ENCODE measurements at regions not wholly inside any gene's neighbourhood (a gene's known extent, or its start where the extent isn't known, plus 50 kb on each side); places are given as distances from the start of the nearest gene placed in this dataset.

DNA sequence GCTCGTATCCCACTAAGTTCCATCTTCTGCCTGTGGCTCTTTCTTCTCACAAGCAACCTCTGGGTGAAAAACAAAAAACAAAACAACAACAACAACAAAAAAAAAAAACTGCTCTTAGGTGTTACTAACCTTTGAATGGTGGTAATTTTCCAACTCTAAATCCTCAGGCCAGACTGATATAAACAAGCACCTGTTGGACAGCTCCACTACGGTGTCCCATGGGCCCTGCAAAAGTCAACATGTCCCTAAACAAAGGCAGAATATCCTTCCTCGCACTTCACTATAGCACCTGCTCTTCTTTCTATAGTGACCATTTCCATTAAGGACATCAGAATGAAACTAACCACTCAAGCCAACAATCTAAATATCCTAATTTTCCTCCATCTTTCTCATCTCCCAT lies 54.6 kb upstream of the PARM1 start:
- H3K9me3 ChIP-seq (ENCODE audit: low read depth): no peaks in the 10 kb centered on the region
- TF ChIP-seq, protein P1, sequence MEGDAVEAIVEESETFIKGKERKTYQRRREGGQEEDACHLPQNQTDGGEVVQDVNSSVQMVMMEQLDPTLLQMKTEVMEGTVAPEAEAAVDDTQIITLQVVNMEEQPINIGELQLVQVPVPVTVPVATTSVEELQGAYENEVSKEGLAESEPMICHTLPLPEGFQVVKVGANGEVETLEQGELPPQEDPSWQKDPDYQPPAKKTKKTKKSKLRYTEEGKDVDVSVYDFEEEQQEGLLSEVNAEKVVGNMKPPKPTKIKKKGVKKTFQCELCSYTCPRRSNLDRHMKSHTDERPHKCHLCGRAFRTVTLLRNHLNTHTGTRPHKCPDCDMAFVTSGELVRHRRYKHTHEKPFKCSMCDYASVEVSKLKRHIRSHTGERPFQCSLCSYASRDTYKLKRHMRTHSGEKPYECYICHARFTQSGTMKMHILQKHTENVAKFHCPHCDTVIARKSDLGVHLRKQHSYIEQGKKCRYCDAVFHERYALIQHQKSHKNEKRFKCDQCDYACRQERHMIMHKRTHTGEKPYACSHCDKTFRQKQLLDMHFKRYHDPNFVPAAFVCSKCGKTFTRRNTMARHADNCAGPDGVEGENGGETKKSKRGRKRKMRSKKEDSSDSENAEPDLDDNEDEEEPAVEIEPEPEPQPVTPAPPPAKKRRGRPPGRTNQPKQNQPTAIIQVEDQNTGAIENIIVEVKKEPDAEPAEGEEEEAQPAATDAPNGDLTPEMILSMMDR (IDR thresholded peaks at IDR 0.05; ENCODE audit: low read depth, low read length): no peak
- no peaks in the 10 kb centered on the region for H3K36me3 ChIP-seq
- no peaks in the 10 kb centered on the region for H3K27me3 ChIP-seq
- DNase-seq (ENCODE audit: low read depth in 1 of 2, low spot score in 1 of 2): peak in 1 of 2 donors; percentile 16
- H3K27ac ChIP-seq: no peak overlapping the region
- H3K4me3 ChIP-seq: no peak overlapping the region
- H3K4me1 ChIP-seq (ENCODE audit: low read depth): no peaks in the 10 kb centered on the region

DNA sequence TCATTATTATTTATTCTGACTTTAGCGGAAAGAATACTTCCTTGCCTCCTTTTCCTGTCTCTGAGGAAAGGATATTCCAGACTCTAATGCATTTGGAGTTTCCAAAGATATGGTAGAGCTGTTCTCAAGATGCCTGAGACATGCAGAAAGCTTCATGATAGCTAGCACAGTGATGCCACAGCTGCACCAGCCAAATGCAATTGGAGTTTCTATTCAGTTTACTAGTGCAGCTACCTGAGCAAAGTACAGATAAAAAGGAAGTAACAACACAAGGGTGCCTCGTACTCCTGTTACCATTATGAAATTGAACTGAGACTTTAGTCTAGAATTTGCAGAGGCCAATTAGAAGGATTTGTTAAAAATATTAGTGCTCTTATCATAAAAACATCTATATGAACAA lies 57.5 kb upstream of the PARM1 start:
- no peak for DNase-seq (ENCODE audit: low read depth in 1 of 2, low spot score in 1 of 2)
- H3K27me3 ChIP-seq: no peaks in the 10 kb centered on the region
- no peak overlapping the region for H3K27ac ChIP-seq
- TF ChIP-seq, protein P1 (IDR thresholded peaks at IDR 0.05; ENCODE audit: low read depth, low read length): no peak
- H3K36me3 ChIP-seq: no peaks in the 10 kb centered on the region
- no peaks in the 10 kb centered on the region for H3K4me1 ChIP-seq (ENCODE audit: low read depth)
- no peak overlapping the region for H3K4me3 ChIP-seq
- H3K9me3 ChIP-seq (ENCODE audit: low read depth): no peaks in the 10 kb centered on the region

DNA sequence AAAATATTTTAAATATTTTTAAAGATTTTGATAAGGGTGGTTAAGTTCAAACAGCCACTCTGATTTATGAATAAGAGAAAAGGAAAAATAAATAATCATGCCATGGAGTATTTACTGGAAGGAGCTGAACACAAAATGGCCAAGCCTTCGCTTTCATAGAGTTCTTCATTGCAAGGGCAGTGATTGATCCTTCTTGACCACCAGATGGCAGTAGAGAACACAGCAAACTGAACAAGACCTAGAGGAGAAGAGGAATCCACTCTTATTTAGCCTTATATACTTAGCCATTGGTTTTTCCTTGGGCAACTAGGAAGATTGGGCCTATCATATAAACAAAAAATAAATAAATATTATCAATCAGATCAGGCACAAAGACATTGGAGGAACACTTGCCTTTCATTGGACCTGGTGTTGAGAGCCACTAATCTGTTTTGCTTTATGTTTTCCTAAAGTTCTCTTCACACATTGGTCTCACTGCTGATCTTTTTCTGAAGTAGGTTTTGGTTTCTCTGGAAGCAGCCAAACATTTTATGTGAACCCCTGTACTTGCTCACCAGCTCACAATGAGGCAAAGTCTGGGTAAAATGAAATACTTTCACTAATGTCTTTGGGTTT lies 58.1 kb upstream of the PARM1 start:
- Histone ChIP-seq H3K27me3 (no peaks in the 10 kb centered on the region), H3K4me1 (ENCODE audit: low read depth) (no peaks in the 10 kb centered on the region), H3K36me3 (no peaks in the 10 kb centered on the region), H3K9me3 (ENCODE audit: low read depth) (no peaks in the 10 kb centered on the region), H3K4me3 (no peak overlapping the region), H3K27ac (no peak overlapping the region)
- TF ChIP-seq, protein P1 (IDR thresholded peaks at IDR 0.05; ENCODE audit: low read depth, low read length): peak; percentile 97
- peak; percentile 83 to 91 for DNase-seq (ENCODE audit: low read depth in 1 of 2, low spot score in 1 of 2)

DNA sequence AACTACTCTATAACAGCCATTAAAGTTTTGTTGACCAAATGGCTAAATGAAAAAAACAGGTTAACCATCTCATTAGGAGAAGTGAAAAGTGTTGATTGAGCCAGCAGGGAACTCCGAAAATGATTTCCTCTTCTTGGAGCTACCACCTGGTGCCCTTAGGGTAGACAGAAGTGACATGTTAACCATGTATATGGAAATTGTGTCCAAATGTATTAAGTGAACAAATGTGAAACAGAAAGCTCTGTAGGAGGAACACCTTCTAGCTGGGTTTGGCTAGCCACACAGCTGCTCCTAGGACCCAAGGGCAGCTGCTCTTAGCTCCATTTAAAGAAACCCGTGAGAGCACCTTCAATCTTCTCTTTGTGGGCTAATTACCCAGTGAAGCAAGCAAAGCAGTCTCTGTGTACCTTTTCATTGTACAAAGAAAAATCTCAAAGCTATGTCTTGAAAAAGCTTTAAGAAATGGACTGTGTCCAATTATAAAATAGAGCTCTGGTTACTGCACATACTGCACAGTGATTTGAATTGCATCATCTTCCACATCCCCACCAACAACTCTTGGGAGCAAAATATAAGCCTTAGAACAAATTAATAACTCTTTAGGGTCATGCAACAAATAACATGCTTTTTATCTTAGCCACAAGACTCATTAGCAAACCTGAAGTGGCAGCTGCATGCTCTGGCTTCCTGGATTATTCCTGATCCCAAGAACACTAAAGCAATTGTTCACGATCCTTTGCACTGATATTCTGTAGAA lies 59.2 kb upstream of the PARM1 start:
- peak in 1 of 2 donors; percentile 20 for DNase-seq (ENCODE audit: low read depth in 1 of 2, low spot score in 1 of 2)
- no peaks in the 10 kb centered on the region for H3K36me3 ChIP-seq
- H3K27me3 ChIP-seq: no peaks in the 10 kb centered on the region
- no peaks in the 10 kb centered on the region for H3K4me1 ChIP-seq (ENCODE audit: low read depth)
- H3K4me3 ChIP-seq: no peak overlapping the region
- H3K27ac ChIP-seq: no peak overlapping the region
- no peaks in the 10 kb centered on the region for H3K9me3 ChIP-seq (ENCODE audit: low read depth)
- TF ChIP-seq, protein P1 (IDR thresholded peaks at IDR 0.05; ENCODE audit: low read depth, low read length): no peak

DNA sequence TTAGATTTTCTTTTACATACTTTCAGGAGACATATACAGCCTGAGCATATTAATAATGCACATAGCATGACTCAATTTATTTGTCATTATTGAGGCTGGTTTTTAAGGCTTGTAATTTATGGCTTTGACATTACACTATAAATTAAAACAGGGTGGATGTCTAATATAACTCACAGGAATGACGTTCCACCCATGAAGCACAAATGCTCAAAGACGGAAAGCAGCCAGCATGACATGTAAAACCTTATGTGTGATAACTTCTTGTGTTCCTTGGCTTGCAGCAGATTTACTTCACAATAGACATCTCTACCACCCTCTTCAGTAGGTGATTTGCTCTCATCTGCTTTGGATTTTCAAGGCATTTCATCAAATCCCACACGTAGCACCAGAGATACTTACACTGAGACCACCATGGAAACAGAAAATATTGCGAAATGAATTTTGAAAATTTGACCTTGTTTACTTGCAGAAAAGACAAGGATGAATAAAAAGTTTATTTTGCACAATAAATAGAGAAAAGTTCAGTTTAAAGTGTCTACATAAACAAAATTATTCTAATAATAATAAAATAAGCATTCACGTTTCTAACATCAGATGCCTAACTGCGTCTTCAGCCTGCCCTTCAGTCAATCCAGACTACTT lies 64.7 kb upstream of the BTC start:
- Histone ChIP-seq H3K4me3 (no peak overlapping the region), H3K27me3 (no peaks in the 10 kb centered on the region), H3K4me1 (ENCODE audit: low read depth) (no peaks in the 10 kb centered on the region), H3K9me3 (ENCODE audit: low read depth) (no peaks in the 10 kb centered on the region), H3K27ac (no peak overlapping the region), H3K36me3 (no peaks in the 10 kb centered on the region)
- DNase-seq (ENCODE audit: low read depth in 1 of 2, low spot score in 1 of 2): no peak
- TF ChIP-seq, protein P1 (IDR thresholded peaks at IDR 0.05; ENCODE audit: low read depth, low read length): no peak
